OCI-LY3 (cell line): ENCODE measurements at regions not wholly inside any gene's neighbourhood (a gene's known extent, or its start where the extent isn't known, plus 50 kb on each side); places are given as distances from the start of the nearest gene placed in this dataset.

Experiments
- EZH2phosphoT487 ChIP-seq: fragments of 200-600 bp; shearing (Covaris generic); IDR thresholded peaks from 2 replicates; pipeline ENCODE4 v1.6.1; 2018; ENCODE audit warnings: antibody characterized with exemption, mixed run types, low read depth
- TF ChIP-seq, protein P1 (sequence below): fragments of 200-600, 300-600 bp; sonication (generic); IDR thresholded peaks from 2 replicates; pipeline ENCODE4 v1.5.1; 2014; ENCODE audit warnings: antibody characterized with exemption, low read length, low read depth

DNA sequence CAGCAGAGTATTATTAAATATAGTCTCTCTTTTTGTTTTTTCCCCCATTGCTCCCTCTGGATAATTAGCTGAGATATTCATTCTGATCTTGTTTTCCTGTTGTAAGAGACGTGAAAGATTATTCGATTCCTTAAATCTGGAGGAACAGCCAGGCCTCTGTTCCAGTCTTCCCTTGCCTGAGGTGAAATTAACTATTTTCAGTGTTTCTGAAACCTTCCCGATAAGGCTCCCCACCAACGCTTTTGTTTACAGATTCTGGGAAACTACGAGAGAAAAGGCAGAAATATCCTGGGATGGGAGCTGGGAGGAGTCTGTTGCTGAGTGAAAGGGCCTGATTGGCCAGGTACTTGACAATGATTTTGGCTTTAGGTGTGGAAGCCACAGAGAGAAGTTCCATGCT, 63.6 kb upstream of the AGR3 start:
- no peak for TF ChIP-seq EZH2phosphoT487
- TF ChIP-seq, protein P1, sequence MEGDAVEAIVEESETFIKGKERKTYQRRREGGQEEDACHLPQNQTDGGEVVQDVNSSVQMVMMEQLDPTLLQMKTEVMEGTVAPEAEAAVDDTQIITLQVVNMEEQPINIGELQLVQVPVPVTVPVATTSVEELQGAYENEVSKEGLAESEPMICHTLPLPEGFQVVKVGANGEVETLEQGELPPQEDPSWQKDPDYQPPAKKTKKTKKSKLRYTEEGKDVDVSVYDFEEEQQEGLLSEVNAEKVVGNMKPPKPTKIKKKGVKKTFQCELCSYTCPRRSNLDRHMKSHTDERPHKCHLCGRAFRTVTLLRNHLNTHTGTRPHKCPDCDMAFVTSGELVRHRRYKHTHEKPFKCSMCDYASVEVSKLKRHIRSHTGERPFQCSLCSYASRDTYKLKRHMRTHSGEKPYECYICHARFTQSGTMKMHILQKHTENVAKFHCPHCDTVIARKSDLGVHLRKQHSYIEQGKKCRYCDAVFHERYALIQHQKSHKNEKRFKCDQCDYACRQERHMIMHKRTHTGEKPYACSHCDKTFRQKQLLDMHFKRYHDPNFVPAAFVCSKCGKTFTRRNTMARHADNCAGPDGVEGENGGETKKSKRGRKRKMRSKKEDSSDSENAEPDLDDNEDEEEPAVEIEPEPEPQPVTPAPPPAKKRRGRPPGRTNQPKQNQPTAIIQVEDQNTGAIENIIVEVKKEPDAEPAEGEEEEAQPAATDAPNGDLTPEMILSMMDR, result no peak
